IMR-90 (cell line): ENCODE measurements at regions not wholly inside any gene's neighbourhood (a gene's known extent, or its start where the extent isn't known, plus 50 kb on each side); places are given as distances from the start of the nearest gene placed in this dataset.

Experiments
- ATAC-seq: fragments of 200-7000 bp; cut with Tn5 transposase; 2 replicates; pipeline ENCODE4 v1.9.1; 2020; ENCODE audit warnings: low read depth, mild to moderate bottlenecking, moderate library complexity
- BruUV-seq: library from RNA; stranded (reverse); fragments of 400-500 nt; replicated peaks from 2 replicates; lab custom pipeline; 2021; lab: Mats Ljungman, UMichigan
- CTCF ChIA-PET: fragments of 300-600 bp; formaldehyde crosslinking; extraction: SDS; loops from one replicate; lab custom pipeline; 2021; ENCODE audit warnings: antibody characterized with exemption; lab: Yijun Ruan, JAX
- POLR2A ChIA-PET: fragments of 300-600 bp; sonication (Branson Sonifier 250); formaldehyde crosslinking; loops from one replicate; lab custom pipeline; 2022; ENCODE audit warnings: antibody characterized with exemption; ENCODE audit not compliant: unreplicated experiment; lab: Charles Lee
- DNase-seq: peaks from one replicate; pipeline ENCODE4 v3.0.0; 2013
- H2AFZ ChIP-seq: replicated peaks from 2 replicates; pipeline ENCODE3; 2013; ENCODE audit warnings: low read length, mild to moderate bottlenecking; ENCODE audit not compliant: poor library complexity
- H2AK5ac ChIP-seq: 2 replicates; pipeline ENCODE4 v1.6.1; 2013; ENCODE audit warnings: low read depth, low read length, inconsistent platforms
- H2AK9ac ChIP-seq: replicated peaks from 2 replicates; pipeline ENCODE3; 2013; ENCODE audit warnings: mild to moderate bottlenecking, low read depth, low read length, moderate library complexity; ENCODE audit not compliant: poor library complexity
- H2BK120ac ChIP-seq: 2 replicates; pipeline ENCODE4 v1.6.1; 2013; ENCODE audit warnings: low read depth, low read length, inconsistent platforms
- H2BK15ac ChIP-seq: 3 replicates; pipeline ENCODE4 v1.6.1; 2013; ENCODE audit warnings: low read depth, low read length, inconsistent platforms
- H2BK20ac ChIP-seq: 2 replicates; pipeline ENCODE4 v1.6.1; 2013; ENCODE audit warnings: low read depth, mild to moderate bottlenecking, inconsistent platforms, low read length, moderate library complexity
- H2BK5ac ChIP-seq: 2 replicates; pipeline ENCODE4 v1.6.1; 2013; ENCODE audit warnings: mild to moderate bottlenecking, low read depth, low read length, inconsistent platforms; ENCODE audit not compliant: poor library complexity, severe bottlenecking
- H3K14ac ChIP-seq: replicated peaks from 2 replicates; pipeline ENCODE4 v1.6.1; 2013; ENCODE audit warnings: low read depth, low read length, inconsistent platforms
- H3K18ac ChIP-seq: 2 replicates; pipeline ENCODE4 v1.6.1; 2013; ENCODE audit warnings: low read depth, low read length, control low read depth
- H3K23ac ChIP-seq: 2 replicates; pipeline ENCODE4 v1.6.1; 2013; ENCODE audit warnings: low read depth, low read length, inconsistent platforms
- H3K27ac ChIP-seq: 2 replicates; pipeline ENCODE4 v1.5.1; 2013; ENCODE audit warnings: mild to moderate bottlenecking, control low read depth, low read length; ENCODE audit not compliant: insufficient read depth
- H3K27me3 ChIP-seq: 2 replicates; pipeline ENCODE4 v1.6.1; 2013; ENCODE audit warnings: low read length; ENCODE audit not compliant: control insufficient read depth, insufficient read depth
- H3K36me3 ChIP-seq: 2 replicates; pipeline ENCODE4 v1.6.1; 2013; ENCODE audit warnings: low read length, mixed read lengths; ENCODE audit not compliant: control insufficient read depth, insufficient read depth
- H3K4ac ChIP-seq: 2 replicates; pipeline ENCODE4 v1.6.1; 2013; ENCODE audit warnings: low read depth, low read length, inconsistent platforms
- H3K4me1 ChIP-seq: 2 replicates; pipeline ENCODE4 v1.6.1; 2013; ENCODE audit warnings: low read length, mixed read lengths; ENCODE audit not compliant: control insufficient read depth, insufficient read depth
- H3K4me2 ChIP-seq: 2 replicates; pipeline ENCODE4 v1.6.1; 2013; ENCODE audit warnings: low read depth, mild to moderate bottlenecking, control low read depth, low read length, moderate library complexity
- H3K4me3 ChIP-seq: 2 replicates; pipeline ENCODE4 v1.5.1; 2013; ENCODE audit warnings: low read depth, mild to moderate bottlenecking, control low read depth, low read length, moderate library complexity; ENCODE audit not compliant: insufficient read depth
- H3K56ac ChIP-seq: 2 replicates; pipeline ENCODE4 v1.6.1; 2013; ENCODE audit warnings: low read length, inconsistent platforms; ENCODE audit not compliant: insufficient read depth; ENCODE audit errors: extremely low read depth
- H3K79me1 ChIP-seq, 2 experiments: 2 replicates each; pipeline ENCODE4 v1.6.1; 2013; ENCODE audit warnings: low read length in 2 of 2, inconsistent platforms in 1 of 2, low read depth in 1 of 2
- H3K9ac ChIP-seq: 2 replicates; pipeline ENCODE4 v1.6.1; 2013; ENCODE audit warnings: low read depth, low read length, control low read depth
- H3K9me1 ChIP-seq: 2 replicates; pipeline ENCODE4 v1.6.1; 2013; ENCODE audit warnings: low read length, inconsistent platforms; ENCODE audit not compliant: insufficient read depth
- H3K9me3 ChIP-seq: 2 replicates; pipeline ENCODE4 v1.6.1; 2013; ENCODE audit warnings: low read length; ENCODE audit not compliant: control insufficient read depth, insufficient read depth
- H4K20me1 ChIP-seq: 2 replicates; pipeline ENCODE4 v1.6.1; 2013; ENCODE audit warnings: low read length, inconsistent platforms; ENCODE audit not compliant: insufficient read depth
- H4K5ac ChIP-seq: 2 replicates; pipeline ENCODE4 v1.6.1; 2013; ENCODE audit warnings: mild to moderate bottlenecking, low read depth, low read length, control low read depth
- H4K8ac ChIP-seq, 2 experiments: 2 replicates each; pipeline ENCODE4 v1.6.1; 2013; ENCODE audit warnings: low read depth in 2 of 2, low read length in 2 of 2, control low read depth in 1 of 2, inconsistent platforms in 1 of 2
- H4K91ac ChIP-seq: 2 replicates; pipeline ENCODE4 v1.6.1; 2013; ENCODE audit warnings: low read depth, low read length, inconsistent platforms; ENCODE audit not compliant: insufficient read depth
- CHD1 ChIP-seq: IDR thresholded peaks from 2 replicates; pipeline ENCODE4 v1.6.1; 2012; ENCODE audit warnings: low read depth, low read length, improper control_type of control experiment
- RCOR1 ChIP-seq: IDR thresholded peaks from 2 replicates; pipeline ENCODE4 v1.6.1; 2012; ENCODE audit warnings: mild to moderate bottlenecking, low read length, improper control_type of control experiment; ENCODE audit not compliant: insufficient replicate concordance
- whole genome bisulfite sequencing, 2 experiments: methylation state at CpG; one replicate each; pipeline versions ENCODE4 v1.1.5 to v1.1.7; 2013; ENCODE audit warnings: missing lambda C conversion rate in 2 of 2; ENCODE audit not compliant: insufficient read length in 1 of 2; ENCODE audit errors: extremely low coverage in 2 of 2; 5-methylcytosine and 5-hydroxymethylcytosine counted together
- dilution Hi-C: fragments of 300-500 bp; cut with HindIII; formaldehyde crosslinking; loops from one replicate; pipeline ENCODE4 v1.14.3; 2018; ENCODE audit warnings: low sequenced_read_pairs; ENCODE audit not compliant: unreplicated experiment
- in situ Hi-C: fragments of 300-500 bp; cut with MboI; formaldehyde crosslinking; loops from 3 replicates; pipeline ENCODE4 v1.14.3; 2019; ENCODE audit warnings: low sequenced_read_pairs, inconsistent platforms, mixed read lengths
- intact Hi-C: fragments of 100-400 bp; cut with micrococcal nuclease; formaldehyde crosslinking; loops from 2 replicates; pipeline ENCODE4 v1.10.0; 2022
- TF ChIP-seq, protein P1 (sequence below): fragments of 150-350 bp; IDR thresholded peaks from 2 replicates; pipeline ENCODE4 v1.6.1; 2017; ENCODE audit warnings: mild to moderate bottlenecking, antibody characterized with exemption, low read length, low read depth

DNA sequence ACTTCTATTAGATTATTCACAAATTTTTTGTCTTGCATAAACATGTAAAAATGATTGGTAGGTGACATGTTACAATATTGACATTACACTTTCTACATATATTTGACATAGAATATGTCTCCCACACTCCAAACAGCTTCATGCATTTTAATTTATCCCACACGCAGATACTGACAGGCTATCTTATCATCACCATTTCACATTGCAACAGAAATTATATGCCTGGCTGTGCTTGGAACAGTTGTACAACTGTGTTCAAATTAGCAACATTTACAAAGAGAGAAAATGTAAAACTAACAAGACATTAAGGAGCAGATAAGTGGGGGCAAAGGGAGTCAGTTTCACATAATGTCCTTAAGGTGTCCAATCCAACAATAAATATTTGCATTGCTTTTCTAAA, 1208.5 kb downstream of the NSUN3 start:
- no peak overlapping the region for H3K27ac ChIP-seq
- H2BK120ac ChIP-seq, result no peak overlapping the region
- H2BK5ac ChIP-seq, result no peak overlapping the region
- no peak overlapping the region for H3K23ac ChIP-seq
- H3K4me1 ChIP-seq, result no peaks in the 10 kb centered on the region
- H3K4me2 ChIP-seq, result no peak overlapping the region
- DNase-seq, result no peak
- H2AFZ ChIP-seq, result no peak overlapping the region
- no peaks in the 10 kb centered on the region for H3K9me1 ChIP-seq
- no peak overlapping the region for H3K4me3 ChIP-seq
- POLR2A ChIA-PET, result no interaction called here
- CTCF ChIA-PET, result no interaction called here
- H2AK5ac ChIP-seq, result no peak overlapping the region
- no peak overlapping the region for H2BK15ac ChIP-seq
- no peak overlapping the region for H3K4ac ChIP-seq
- no peak overlapping the region for H4K8ac ChIP-seq
- dilution Hi-C loops (no loop called here), intact Hi-C loops (no loop called here), in situ Hi-C loops (no loop called here)
- no peak overlapping the region for H3K18ac ChIP-seq
- no TSS peak for BruUV-seq
- WGBS, 2 experiments, result no CpG with 5 or more reads among the region's 1 CpG
- H4K91ac ChIP-seq, result no peak overlapping the region
- H2BK20ac ChIP-seq, result no peak overlapping the region
- no peaks in the 10 kb centered on the region for H4K20me1 ChIP-seq
- H3K9ac ChIP-seq, result no peak overlapping the region
- no peaks in the 10 kb centered on the region; the same call in none of the 2 replicates for H3K9me3 ChIP-seq
- no peaks in the 10 kb centered on the region for H3K36me3 ChIP-seq
- no peak overlapping the region for H3K14ac ChIP-seq
- no peak overlapping the region for H4K5ac ChIP-seq
- H3K27me3 ChIP-seq, result no peaks in the 10 kb centered on the region
- no peak for ATAC-seq
- no peaks in the 10 kb centered on the region for H3K79me1 ChIP-seq
- H2AK9ac ChIP-seq, result no peak overlapping the region
- no peak overlapping the region for H3K56ac ChIP-seq
- TF ChIP-seq CHD1 (no peak), RCOR1 (no peak)
- TF ChIP-seq, protein P1, sequence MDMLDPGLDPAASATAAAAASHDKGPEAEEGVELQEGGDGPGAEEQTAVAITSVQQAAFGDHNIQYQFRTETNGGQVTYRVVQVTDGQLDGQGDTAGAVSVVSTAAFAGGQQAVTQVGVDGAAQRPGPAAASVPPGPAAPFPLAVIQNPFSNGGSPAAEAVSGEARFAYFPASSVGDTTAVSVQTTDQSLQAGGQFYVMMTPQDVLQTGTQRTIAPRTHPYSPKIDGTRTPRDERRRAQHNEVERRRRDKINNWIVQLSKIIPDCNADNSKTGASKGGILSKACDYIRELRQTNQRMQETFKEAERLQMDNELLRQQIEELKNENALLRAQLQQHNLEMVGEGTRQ, result no peak
